ENCODE measurements at regions not wholly inside any gene's neighbourhood (a gene's known extent, or its start where the extent isn't known, plus 50 kb on each side); places are given as distances from the start of the nearest gene placed in this dataset.

DNA sequence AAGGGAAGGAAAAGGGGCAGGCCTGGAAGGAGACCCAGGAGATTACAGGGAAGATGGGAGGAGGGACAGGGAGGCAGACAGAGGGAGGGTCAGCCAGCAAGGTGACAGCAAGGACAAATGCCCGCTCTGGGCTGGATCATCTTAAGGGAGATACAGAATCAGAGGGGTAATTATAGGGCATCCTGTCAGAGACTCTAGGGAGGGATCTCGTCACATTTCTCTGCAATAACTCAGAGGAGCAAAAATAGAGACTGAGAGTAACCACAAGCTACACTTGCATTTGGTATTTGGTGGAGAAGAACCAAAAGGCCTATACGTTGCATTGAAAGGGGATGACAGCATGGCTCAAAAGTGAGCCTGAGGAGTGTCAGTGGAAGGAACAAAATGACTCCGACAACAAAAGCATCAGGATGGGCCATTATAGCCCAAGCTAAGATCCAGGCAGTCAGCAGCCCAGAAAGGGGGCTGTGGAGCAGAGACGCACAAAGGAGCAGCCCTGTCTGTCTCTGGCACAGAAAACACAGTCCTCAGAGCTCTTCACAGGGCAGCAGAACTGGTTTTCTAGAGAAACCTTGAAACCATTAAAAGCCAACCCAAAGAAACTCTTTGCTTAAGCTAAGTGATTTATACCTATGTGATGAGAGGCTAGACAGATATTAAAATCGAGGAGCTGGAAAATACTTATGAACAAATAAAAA lies 430.2 kb upstream of the VSTM2A start:
- H3K4me2 ChIP-seq (ENCODE audit: low read depth, low read length, poor library complexity, severe bottlenecking) = no peak overlapping the region
- no peaks in the 10 kb centered on the region for H3K36me3 ChIP-seq (ENCODE audit: insufficient read depth, low read length)
- no peaks in the 10 kb centered on the region for H3K79me2 ChIP-seq (ENCODE audit: insufficient read depth, low read length)
- H2AFZ ChIP-seq (ENCODE audit: low read length) = no peak overlapping the region
- no peak overlapping the region for H3K4me3 ChIP-seq (ENCODE audit: low read length, poor library complexity, severe bottlenecking)
- H3K4me1 ChIP-seq (ENCODE audit: insufficient read depth, low read length, poor library complexity, severe bottlenecking) = no peaks in the 10 kb centered on the region
- no peak overlapping the region for H3K9ac ChIP-seq (ENCODE audit: low read depth, low read length, poor library complexity, severe bottlenecking)
- H3K9me2 ChIP-seq (replicated peaks; ENCODE audit: low read depth, low read length) = no peaks in the 10 kb centered on the region
- no peak for TF ChIP-seq EZH2phosphoT487 (IDR thresholded peaks at IDR 0.05; ENCODE audit: borderline replicate concordance)
- TF ChIP-seq, protein P1, sequence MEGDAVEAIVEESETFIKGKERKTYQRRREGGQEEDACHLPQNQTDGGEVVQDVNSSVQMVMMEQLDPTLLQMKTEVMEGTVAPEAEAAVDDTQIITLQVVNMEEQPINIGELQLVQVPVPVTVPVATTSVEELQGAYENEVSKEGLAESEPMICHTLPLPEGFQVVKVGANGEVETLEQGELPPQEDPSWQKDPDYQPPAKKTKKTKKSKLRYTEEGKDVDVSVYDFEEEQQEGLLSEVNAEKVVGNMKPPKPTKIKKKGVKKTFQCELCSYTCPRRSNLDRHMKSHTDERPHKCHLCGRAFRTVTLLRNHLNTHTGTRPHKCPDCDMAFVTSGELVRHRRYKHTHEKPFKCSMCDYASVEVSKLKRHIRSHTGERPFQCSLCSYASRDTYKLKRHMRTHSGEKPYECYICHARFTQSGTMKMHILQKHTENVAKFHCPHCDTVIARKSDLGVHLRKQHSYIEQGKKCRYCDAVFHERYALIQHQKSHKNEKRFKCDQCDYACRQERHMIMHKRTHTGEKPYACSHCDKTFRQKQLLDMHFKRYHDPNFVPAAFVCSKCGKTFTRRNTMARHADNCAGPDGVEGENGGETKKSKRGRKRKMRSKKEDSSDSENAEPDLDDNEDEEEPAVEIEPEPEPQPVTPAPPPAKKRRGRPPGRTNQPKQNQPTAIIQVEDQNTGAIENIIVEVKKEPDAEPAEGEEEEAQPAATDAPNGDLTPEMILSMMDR (conservative IDR thresholded peaks at IDR 0.05; ENCODE audit: low read length) = no peak
- no peaks in the 10 kb centered on the region for H3K9me3 ChIP-seq (ENCODE audit: insufficient read depth, low read depth, low read length)
- H4K20me1 ChIP-seq (ENCODE audit: insufficient read depth, low read length, poor library complexity, severe bottlenecking) = no peaks in the 10 kb centered on the region
- H3F3A ChIP-seq (ENCODE audit: low read depth) = no peaks in the 10 kb centered on the region
- H3K27me3 ChIP-seq (ENCODE audit: insufficient read depth, low read length, poor library complexity, severe bottlenecking) = no peaks in the 10 kb centered on the region

DNA sequence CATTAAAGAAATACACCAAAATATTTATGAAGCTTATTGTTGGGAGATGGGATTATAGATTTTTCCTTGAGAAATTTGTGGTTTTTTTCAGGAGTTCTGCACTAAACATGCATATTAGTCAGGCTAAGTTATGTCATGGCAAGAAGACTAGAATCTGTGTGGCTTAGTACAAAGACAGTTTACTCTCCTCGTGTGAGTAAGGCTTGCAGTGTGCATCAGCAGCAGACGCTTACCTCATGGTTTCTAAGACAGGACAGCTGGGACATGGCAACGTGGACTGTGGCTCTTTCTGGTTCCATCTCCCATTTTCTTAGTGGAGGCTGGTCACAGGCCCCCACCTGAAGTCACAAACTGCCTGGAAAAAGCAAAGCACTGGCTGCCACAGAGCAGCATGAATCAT lies 429.6 kb upstream of the VSTM2A start:
- Histone ChIP-seq H3K4me1 (ENCODE audit: insufficient read depth, low read length, poor library complexity, severe bottlenecking) (no peaks in the 10 kb centered on the region), H3K9ac (ENCODE audit: low read depth, low read length, poor library complexity, severe bottlenecking) (no peak overlapping the region), H3K9me2 (replicated peaks; ENCODE audit: low read depth, low read length) (no peaks in the 10 kb centered on the region), H3K4me2 (ENCODE audit: low read depth, low read length, poor library complexity, severe bottlenecking) (no peak overlapping the region), H3K9me3 (ENCODE audit: insufficient read depth, low read depth, low read length) (no peaks in the 10 kb centered on the region), H2AFZ (ENCODE audit: low read length) (no peak overlapping the region), H3K79me2 (ENCODE audit: insufficient read depth, low read length) (no peaks in the 10 kb centered on the region), H3K27me3 (ENCODE audit: insufficient read depth, low read length, poor library complexity, severe bottlenecking) (no peaks in the 10 kb centered on the region), H4K20me1 (ENCODE audit: insufficient read depth, low read length, poor library complexity, severe bottlenecking) (no peaks in the 10 kb centered on the region), H3F3A (ENCODE audit: low read depth) (no peaks in the 10 kb centered on the region), H3K36me3 (ENCODE audit: insufficient read depth, low read length) (no peaks in the 10 kb centered on the region), H3K4me3 (ENCODE audit: low read length, poor library complexity, severe bottlenecking) (no peak overlapping the region)
- TF ChIP-seq, protein P1 (conservative IDR thresholded peaks at IDR 0.05; ENCODE audit: low read length) = no peak
- TF ChIP-seq EZH2phosphoT487 (IDR thresholded peaks at IDR 0.05; ENCODE audit: borderline replicate concordance) = no peak

DNA sequence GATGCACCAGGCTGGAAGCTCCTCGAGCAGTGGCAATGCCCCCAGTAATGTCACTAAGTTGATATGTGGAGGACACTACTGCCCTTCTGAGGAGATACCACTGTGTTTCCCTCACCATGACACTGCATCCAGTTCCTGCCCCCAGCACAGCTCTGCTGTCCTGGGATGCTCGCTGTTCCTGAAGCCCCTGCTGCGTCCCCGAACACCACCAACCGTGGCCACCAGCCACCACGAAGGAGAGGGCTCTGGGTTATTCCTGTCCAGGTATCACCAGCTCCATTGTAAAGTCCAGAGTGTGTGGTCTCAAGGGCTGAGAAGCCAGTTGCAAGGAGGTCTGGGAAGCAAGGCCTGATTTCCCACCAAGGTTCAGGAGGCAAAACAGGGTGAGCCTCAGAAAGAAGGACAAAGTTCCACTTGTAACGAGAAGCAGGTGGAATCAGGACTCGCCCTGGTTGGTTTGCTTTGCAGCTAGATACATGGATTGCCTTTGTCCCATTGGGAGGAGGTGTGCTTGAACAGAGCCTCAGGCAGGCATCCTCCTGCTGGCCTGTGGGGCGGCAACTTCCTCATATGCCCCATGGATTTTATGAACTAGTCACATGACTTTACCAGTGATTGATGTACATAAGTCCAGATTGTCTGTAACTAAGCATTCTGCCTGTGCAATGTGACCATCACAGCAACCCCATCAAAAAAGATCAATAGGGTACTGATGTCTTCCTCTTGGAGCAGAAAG lies 427.0 kb upstream of the VSTM2A start:
- Histone ChIP-seq H3K9me3 (ENCODE audit: insufficient read depth, low read depth, low read length) (no peaks in the 10 kb centered on the region), H3K79me2 (ENCODE audit: insufficient read depth, low read length) (no peaks in the 10 kb centered on the region), H3K4me1 (ENCODE audit: insufficient read depth, low read length, poor library complexity, severe bottlenecking) (no peaks in the 10 kb centered on the region), H3F3A (ENCODE audit: low read depth) (no peaks in the 10 kb centered on the region), H3K4me2 (ENCODE audit: low read depth, low read length, poor library complexity, severe bottlenecking) (no peak overlapping the region), H3K27me3 (ENCODE audit: insufficient read depth, low read length, poor library complexity, severe bottlenecking) (no peaks in the 10 kb centered on the region), H2AFZ (ENCODE audit: low read length) (no peak overlapping the region), H3K9ac (ENCODE audit: low read depth, low read length, poor library complexity, severe bottlenecking) (no peak overlapping the region), H4K20me1 (ENCODE audit: insufficient read depth, low read length, poor library complexity, severe bottlenecking) (no peaks in the 10 kb centered on the region), H3K4me3 (ENCODE audit: low read length, poor library complexity, severe bottlenecking) (no peak overlapping the region), H3K36me3 (ENCODE audit: insufficient read depth, low read length) (no peaks in the 10 kb centered on the region), H3K9me2 (replicated peaks; ENCODE audit: low read depth, low read length) (no peaks in the 10 kb centered on the region)
- TF ChIP-seq, protein P1 (conservative IDR thresholded peaks at IDR 0.05; ENCODE audit: low read length) = no peak
- no peak for TF ChIP-seq EZH2phosphoT487 (IDR thresholded peaks at IDR 0.05; ENCODE audit: borderline replicate concordance)

All from Loucy (cell line).